Adrenal gland (tissue), 9 donors: ENCODE measurements at regions not wholly inside any gene's neighbourhood (a gene's known extent, or its start where the extent isn't known, plus 50 kb on each side); places are given as distances from the start of the nearest gene placed in this dataset.

ENCODE experiments used
- DNase-seq, 7 donors: peaks; one replicate each; pipeline ENCODE4 v3.0.0-alpha.2; 2019 to 2020
- H3K27ac ChIP-seq, 5 donors: fragments of 200-600 bp; sonication (generic) in 4 of 5; 1 replicate in 3 of 5; 2 replicates in 2 of 5; pipeline versions ENCODE4 v1.5.1 to v1.8.0; 2016 to 2020; ENCODE audit warnings: mild to moderate bottlenecking in 1 of 5
- H3K27me3 ChIP-seq: fragments of 200-600 bp; 2 replicates; pipeline ENCODE4 v1.8.0; 2021
- H3K36me3 ChIP-seq, 2 donors: fragments of 200-600 bp; replicated peaks in 1 of 2; 1 replicate in 1 of 2; 2 replicates in 1 of 2; pipeline versions ENCODE4 v1.5.1 to v1.8.0; 2018 to 2022
- H3K4me1 ChIP-seq, 2 donors: fragments of 200-600 bp; replicated peaks in 1 of 2; 1 replicate in 1 of 2; 2 replicates in 1 of 2; pipeline versions ENCODE4 v1.5.1 to v1.8.0; 2018 to 2021
- H3K4me3 ChIP-seq, 4 donors: fragments of 200-600 bp; sonication (generic) in 3 of 4; one replicate each; pipeline ENCODE4 v1.5.1; 2016 to 2018
- H3K9me3 ChIP-seq, 3 donors: fragments of 200-600 bp; sonication (generic) in 1 of 3; replicated peaks in 1 of 3; 1 replicate in 2 of 3; 2 replicates in 1 of 3; pipeline versions ENCODE4 v1.5.1 to v1.8.0; 2016 to 2021
- CTCF ChIP-seq, 6 experiments: fragments of 450-650 bp in 4 of 6; fragments of 200-600 bp in 2 of 6; sonication (generic) in 1 of 6; IDR thresholded peaks; 1 replicate in 5 of 6; 2 replicates in 1 of 6; pipeline versions ENCODE4 v1.5.1 to v1.8.0; 2016 to 2021; ENCODE audit warnings: antibody characterized with exemption in 6 of 6, mild to moderate bottlenecking in 2 of 6, moderate library complexity in 1 of 6
- POLR2A ChIP-seq, 2 donors: fragments of 450-650 bp; IDR thresholded peaks; one replicate each; pipeline ENCODE4 v1.6.1; 2017; ENCODE audit warnings: antibody characterized with exemption in 2 of 2, mild to moderate bottlenecking in 2 of 2, moderate library complexity in 1 of 2
- WGBS, 4 donors: extraction: QIAGEN DNeasy Blood & Tissue Kit in 2 of 4; methylation state at CpG; one replicate each; pipeline versions ENCODE4 v1.1.5 to v1.1.7; 2013 to 2017; 5-methylcytosine and 5-hydroxymethylcytosine counted together
- intact Hi-C, 2 donors: fragments of 100-400 bp; cut with DNase I; formaldehyde crosslinking; loops; one replicate each; pipeline versions ENCODE4 v1.14.1 to v1.15.0; 2022 to 2023
- small RNA-seq, 2 donors: library from RNA; depleted of rRNA; stranded (forward); fragments of <200 nt; gene quantifications; one replicate each; pipeline ENCODE3, GENCODE V24; 2016
- donor health status: healthy with polysubstance abuse.
- donor health status: Bipolar disorder and iron deficiency.
- donor health status: DM: yes; HTN: yes; CAD: no.
- donor health status: DM: no; HTN: no; CAD: no.
- donor health status: DM: no; HTN: no; CAD: no.

GRCh38 chr4:184269879-184270430, 52.3 kb upstream of the ENPP6 start:
- no peaks in the 10 kb centered on the region for H3K27me3 ChIP-seq
- no peaks in the 10 kb centered on the region for H3K36me3 ChIP-seq
- WGBS, 4 donors, result 66 to 84% (median 75%) methylated on average over 5 of the region's 5 CpGs
- TF ChIP-seq POLR2A (IDR thresholded peaks at IDR 0.05) (no peak), CTCF (IDR thresholded peaks at IDR 0.05) (no peak)
- H3K9me3 ChIP-seq, result no peaks in the 10 kb centered on the region
- intact Hi-C loops, result loop anchor here in 1 of 2 donors (5.0 kb wide), 1 partner anchor 267 kb away; no protein-coding TSS in a partner anchor
- no peak overlapping the region for H3K4me3 ChIP-seq
- peaks cover 0 to 6% of the 10 kb centered on the region in 2 donors for H3K4me1 ChIP-seq
- H3K27ac ChIP-seq, result no peak overlapping the region
- DNase-seq, result peak in 1 of 7 donors; percentile 29

DNA sequence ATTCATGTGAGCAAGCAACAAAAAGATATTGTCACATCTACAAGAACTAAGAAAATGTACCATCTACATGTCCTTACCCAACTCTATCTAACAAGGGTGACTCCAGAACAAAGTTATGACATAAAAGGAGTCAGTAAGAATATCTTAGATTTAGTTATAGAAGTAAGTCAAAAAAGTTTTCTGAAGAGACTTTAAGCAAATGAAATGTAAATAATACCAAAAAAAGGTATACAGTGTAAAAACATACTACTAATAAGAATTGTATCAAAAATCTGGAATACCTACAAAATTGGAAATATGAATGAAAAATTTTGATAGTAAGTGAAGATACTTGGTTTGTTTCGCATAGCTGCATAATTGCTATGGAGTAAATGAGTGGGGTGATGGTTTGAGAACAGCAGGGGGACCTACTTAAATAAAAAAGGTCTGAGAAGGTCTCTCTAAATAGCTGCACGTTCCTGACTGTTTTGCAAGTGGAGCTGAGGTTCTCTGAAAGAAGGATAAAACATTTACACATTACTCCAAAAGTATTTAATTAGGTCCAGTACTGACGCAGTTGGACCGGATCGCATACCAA, 51.0 kb upstream of the ENPP6 start:
- peak overlapping the region in 3 of 5 donors; percentile 69 to 83 (median 71) for H3K27ac ChIP-seq
- H3K27me3 ChIP-seq, result no peaks in the 10 kb centered on the region
- H3K36me3 ChIP-seq, result no peaks in the 10 kb centered on the region
- DNase-seq, result peak in 2 of 7 donors; percentile 1 to 14
- TF ChIP-seq CTCF (IDR thresholded peaks at IDR 0.05), result no peak
- TF ChIP-seq POLR2A (IDR thresholded peaks at IDR 0.05), result no peak
- no peak overlapping the region for H3K4me3 ChIP-seq
- intact Hi-C loops, result no loop called here
- WGBS, 4 donors, result 81 to 86% (median 84%) methylated on average over 5 of the region's 5 CpGs
- no peaks in the 10 kb centered on the region for H3K9me3 ChIP-seq
- no peaks in the 10 kb centered on the region for H3K4me1 ChIP-seq

DNA sequence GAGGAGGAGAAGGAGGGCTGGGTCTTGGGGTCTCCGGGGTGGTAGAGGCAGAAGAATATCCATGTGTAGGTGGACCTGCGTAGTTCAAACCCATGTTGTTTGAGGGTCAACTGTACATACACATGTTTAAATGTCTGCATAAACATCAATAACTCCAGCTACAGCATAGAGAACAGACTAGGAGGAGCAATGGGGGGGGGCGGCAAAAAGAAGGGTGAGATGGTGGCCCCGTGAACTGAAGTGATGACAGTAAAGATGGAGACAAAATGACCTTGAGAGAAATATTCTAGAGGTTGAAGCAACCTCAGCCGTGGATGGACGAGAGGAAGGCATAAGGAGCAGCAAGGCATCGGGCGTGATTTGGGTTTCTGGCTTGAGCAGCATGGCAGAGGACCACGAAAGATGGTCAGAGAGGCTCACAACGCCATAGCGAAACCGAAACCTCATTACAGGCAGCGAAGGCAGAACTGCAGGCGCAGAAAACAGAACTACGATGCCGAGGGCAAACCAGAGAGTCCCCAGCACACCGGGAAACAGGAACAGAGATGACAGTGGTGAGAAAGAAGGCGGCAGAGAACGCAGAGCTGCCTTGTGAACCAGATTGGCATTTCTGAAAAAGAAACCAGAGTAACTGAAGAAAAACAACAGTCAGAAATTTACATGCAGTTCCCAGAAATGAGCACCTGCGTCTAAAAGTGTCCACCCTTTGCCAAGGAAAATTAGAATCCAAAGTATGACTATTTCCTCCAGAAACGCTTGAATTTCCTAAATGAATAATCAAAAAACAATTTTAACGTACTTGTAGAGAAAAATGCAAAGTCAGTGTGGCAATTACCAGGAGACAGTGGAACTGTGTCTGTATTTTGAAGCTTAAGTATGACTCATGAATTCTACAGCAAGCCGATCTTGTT, 50.3 kb upstream of the ENPP6 start:
- H3K27me3 ChIP-seq, result no peaks in the 10 kb centered on the region
- peak overlapping the region in 2 of 4 donors; percentile 15 to 20 for H3K4me3 ChIP-seq
- intact Hi-C loops, result no loop called here
- TF ChIP-seq POLR2A (IDR thresholded peaks at IDR 0.05), result peak in 1 of 2 donors; percentile 38
- no peak for TF ChIP-seq CTCF (IDR thresholded peaks at IDR 0.05)
- WGBS, 4 donors, result 56 to 78% (median 75%) methylated on average over 23 of the region's 23 CpGs
- H3K9me3 ChIP-seq, result no peaks in the 10 kb centered on the region
- H3K36me3 ChIP-seq, result no peaks in the 10 kb centered on the region
- peak; percentile 43 to 77 (median 50) for DNase-seq
- peak overlapping the region in 3 of 5 donors; percentile 69 to 83 (median 71) for H3K27ac ChIP-seq
- H3K4me1 ChIP-seq, result no peaks in the 10 kb centered on the region

Small RNA genes lying in the stretch of these regions (small RNA-seq; reads per million reads assigned to genes)
- 0 reads per million in 2 donors for gene RN7SL28P
